Bone marrow (tissue), 2 donors: ENCODE measurements at regions not wholly inside any gene's neighbourhood (a gene's known extent, or its start where the extent isn't known, plus 50 kb on each side); places are given as distances from the start of the nearest gene placed in this dataset.

Experiments used
- DNase-seq, 2 donors: peaks; one replicate each; lab custom pipeline; 2025; lab: John Stamatoyannopoulos, UW

DNA sequence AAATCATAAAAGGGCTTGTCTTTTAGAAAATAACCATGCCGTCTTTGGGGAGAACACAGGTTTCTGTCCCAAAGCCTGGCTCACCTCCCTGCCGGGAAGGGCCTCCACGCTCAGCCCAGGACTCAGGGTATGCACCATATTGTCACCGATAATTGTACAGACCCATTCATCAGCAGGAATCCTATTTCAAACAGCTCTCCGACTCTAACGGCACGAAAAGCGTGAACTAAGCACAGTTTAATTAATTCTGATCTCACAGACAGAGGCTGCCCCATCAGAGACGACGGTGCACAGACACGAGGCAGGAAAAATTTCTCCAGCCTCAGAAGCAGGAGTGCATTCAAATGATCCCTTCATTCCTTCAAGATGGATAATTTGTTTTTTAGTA, 276.2 kb downstream of the MYCN start:
- no peak for DNase-seq

DNA sequence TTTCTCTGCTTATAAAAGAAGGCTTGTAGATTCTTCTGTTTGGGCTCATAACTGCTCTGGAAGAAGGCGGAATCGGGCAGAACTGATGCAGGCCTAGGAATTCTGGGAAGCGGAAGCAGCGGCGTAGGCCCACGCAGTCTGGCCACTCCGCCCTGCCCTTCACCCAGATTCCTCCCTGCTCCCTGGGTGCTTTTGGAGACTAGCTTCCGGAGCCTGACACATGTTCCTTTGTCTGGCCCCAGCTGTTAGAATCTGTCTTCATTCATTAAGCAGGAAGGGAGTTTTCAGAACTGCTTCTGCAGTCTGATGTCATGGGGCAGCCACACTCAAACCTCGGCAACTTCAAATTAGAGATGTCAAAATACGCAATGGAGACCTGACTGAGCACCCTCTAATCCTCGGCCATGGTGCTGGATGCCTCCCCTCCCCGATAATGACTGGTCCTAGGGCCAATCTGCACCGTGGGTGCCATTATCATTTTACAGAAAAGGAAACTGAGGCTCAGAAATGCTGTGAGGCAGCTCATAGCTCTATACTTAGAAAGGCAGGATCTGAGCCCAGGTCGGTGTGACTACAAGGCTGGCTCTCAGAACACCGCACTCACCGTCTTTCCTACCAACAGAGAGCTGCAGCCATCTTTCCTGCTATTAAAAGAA, 275.7 kb downstream of the MYCN start:
- no peak for DNase-seq

DNA sequence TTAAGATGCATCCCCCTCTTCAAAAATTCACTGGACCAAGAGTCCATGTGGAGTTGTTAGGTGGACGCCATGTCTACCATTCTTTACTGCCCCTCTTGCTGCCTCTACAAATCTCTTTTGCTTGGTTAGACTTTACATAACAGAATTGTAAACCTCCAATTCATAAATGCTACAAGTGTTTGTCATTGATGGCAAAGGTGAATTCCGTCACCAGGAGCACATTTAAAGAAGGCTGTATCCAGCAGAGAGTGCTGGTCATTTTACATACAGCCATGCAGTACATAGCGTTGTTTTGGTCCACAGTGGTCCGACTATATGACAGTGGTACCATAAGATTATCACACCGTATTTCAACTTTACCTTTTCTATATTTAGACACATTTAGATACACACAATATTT, 274.5 kb downstream of the MYCN start:
- no peak for DNase-seq

DNA sequence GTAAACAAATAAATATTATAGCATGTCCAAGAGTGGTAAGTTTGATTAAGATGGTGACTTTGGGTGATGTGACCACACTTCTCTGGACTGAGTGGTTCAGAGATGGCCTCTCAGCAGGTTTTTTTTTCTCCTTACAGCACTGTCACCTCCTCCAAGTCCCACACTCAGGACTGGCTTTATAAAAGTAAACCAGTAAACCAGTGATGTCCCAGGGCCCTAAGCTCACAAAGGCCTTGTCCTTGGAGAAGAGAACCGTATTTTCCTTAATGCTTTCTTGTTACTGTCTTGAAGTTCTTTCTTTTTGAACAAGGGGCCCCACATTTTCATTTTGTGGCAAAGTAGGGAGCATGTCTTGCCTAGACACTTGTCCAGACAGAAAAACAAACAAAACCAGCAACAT, 274.0 kb downstream of the MYCN start:
- no peak for DNase-seq

DNA sequence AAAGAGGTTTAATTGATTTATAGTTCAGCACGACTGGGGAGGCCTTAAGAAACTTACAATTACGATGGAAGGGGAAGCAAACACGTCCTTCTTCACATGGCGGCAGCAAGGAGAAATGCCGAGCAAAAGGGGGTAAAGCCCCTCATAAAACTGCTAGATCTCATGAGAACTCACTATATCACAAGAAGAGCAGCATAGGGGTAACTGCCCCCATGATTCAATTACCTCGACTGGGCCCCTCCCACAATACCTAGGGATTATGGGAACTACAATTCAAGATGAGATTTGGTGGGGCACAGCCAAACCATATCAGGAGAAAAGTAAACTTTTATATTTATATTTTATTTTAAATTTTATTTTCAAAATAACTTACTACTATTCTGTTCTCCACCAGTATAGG, 272.0 kb downstream of the MYCN start:
- no peak for DNase-seq

DNA sequence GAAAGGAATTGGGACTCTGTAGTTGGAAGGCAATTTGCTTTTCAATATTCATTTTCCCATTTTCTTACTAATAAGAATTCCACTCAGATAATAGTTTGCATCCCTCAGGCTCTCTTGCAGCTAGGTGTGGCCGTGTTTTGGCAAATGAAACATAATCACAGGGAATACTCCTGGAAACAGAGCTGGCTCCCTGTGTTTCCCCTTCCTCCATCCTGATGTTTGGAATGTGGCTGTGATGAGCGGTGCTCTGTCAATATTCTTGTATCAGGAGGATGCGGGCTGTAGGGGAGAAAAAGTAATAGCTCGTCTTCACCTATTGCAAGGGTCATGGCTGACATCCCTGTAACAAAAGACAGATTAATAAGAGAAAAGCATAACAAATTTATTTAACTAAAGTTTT, 271.0 kb downstream of the MYCN start:
- DNase-seq, result no peak

DNA sequence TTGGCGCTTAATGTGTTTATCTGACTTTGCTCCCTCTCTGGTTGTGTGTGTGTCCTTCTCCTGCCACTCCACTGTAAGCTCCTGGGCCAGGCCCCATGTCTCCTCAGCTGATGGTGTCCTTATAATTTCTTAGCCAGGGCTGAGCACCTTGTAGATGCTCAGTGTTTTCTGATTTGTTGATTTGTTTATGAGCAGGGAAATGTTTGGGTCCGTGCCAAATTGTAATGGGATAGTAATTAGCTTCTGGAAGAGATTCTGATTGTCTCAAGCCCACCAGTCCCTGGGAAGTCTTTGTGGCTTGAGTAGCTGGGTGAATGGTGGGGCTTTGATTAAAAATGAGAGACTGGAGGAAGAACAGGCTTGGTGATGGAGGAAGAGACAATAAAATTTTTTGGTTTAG, 270.5 kb downstream of the MYCN start:
- no peak for DNase-seq

DNA sequence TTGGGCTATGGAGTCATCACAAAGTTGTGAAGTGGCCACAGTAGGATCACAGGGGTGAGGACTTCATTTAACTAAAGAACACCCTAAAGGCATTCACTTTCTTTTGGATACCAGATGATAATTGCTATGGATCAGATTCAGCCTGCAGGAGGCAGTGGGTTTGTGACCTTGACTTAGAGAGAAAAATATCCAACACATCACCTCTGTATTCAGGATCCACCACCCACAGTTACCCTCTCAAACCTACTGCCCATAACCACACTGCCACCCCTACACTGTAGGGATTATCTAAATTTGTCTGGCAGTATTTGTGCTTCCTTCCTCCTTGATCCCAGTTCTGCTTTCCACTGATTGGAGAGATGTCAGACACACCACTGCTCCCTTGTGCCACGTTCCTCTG, 269.4 kb downstream of the MYCN start:
- DNase-seq, result no peak

DNA sequence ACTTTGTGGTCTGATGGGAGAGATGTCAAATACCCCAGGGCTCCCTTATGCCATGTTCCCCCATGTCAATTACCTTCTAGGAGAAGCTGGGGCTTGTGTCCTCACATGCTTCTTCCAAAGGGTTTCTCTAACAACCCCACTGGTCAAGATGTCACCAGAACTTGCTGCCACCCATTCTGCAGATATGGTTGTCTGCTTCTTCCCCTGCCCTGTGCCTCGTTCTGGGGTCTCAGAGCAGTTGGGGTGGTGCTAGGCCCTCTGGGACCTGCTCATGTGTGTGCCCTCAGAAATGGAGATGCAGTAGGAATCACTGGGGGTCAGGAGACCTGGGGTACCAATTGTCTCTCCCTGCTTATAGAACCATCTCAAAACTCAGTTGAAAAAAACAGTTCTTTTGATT, 268.6 kb downstream of the MYCN start:
- no peak for DNase-seq

DNA sequence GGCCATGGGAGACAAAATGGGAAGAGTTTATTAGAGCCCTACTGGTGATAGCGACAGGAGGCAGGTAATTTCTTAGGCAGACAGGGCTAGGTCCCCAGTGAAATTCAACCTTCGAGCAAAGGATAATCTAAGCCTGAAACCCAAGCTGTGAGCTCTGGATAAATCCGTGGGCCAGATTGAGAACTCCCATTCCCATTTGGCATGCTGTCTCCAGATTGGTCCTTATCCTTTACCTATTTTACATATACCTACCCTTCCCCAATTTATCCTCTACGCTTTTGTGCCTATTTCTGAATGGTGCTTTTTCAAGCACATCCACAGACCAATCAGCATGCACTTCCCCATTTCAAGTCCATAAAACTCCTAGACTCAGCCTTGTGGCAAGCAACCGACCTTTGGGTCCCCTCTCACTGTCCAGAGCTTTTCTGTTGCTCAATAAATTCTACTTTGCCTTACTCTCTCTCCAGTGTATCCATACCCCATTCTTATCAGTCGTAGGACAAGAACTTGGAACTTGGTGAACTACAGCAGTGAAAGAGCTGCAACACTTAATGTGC, 268.0 kb downstream of the MYCN start:
- DNase-seq, result no peak

DNA sequence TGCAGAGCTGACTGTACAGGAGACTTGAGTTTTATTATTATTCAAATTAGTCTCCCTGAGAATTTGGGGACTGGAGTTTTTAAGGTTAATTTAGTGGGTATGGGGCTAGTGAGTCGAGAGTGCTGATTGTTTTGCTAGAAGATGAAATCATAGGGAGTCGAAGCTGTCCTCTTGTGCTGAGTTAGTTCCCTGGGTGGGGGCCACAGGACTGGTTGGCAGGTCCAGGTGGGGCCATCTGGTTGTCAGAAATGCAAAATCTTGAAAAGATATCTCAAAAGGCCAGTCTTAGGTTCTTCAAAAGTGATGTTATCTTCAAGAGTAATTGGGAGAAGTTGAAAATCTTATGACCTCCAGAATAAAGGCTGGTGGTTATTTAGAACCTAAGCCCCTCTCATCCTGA, 267.3 kb downstream of the MYCN start:
- no peak for DNase-seq

DNA sequence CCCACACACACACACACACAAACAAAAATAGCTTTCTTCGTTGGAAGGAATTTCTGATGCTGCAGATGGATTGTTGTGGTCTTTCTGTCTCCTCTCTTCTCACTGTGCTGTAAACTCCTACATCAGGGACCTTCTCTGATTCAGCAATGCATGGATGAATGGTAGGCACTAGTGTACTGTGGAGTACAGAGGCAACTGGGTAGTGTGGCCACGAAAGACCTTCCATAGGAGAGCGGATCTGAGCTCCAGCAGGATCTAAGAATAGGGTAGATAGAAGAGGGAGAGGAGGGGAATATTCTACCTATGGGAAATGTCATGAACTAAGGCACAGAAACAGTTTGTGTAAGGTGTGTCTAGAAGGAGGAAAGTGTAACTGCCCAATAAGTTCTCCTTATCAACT, 266.8 kb downstream of the MYCN start:
- DNase-seq, result no peak

DNA sequence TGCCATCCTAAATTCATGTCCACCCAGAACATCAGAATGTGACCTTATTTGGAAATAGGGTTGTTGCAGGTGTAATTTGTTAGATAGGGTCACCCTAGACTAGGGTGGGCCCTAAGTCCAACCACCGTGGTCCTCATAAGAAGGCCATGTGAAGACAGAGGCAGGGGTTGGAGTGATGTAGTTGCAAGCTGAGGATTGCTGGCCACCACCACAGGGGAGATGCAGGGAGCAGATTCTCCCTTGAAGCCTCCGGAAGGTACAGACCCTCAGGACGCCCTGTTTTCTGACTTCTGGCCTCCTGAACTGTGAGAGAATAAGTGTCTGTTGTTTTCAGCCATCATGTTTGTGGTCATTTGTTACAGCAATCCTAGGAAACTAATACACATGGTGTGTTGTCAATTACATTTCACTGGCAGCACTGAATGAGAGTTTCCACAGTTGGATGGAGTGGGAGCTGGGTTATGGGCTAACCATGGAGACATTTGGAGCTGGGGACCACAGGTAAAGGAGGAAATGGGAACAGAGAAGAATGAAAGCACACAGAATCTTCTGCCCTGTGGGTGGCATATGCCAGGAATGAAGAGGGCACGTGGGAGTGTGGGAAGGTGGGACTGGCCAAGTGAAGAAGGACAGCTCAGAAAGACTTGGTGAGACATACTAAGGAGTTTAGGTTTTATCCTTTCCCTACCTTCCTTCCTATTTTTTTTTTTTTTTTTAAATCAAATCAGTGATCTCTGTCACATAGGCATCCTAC, 266.0 kb downstream of the MYCN start:
- DNase-seq, result no peak

DNA sequence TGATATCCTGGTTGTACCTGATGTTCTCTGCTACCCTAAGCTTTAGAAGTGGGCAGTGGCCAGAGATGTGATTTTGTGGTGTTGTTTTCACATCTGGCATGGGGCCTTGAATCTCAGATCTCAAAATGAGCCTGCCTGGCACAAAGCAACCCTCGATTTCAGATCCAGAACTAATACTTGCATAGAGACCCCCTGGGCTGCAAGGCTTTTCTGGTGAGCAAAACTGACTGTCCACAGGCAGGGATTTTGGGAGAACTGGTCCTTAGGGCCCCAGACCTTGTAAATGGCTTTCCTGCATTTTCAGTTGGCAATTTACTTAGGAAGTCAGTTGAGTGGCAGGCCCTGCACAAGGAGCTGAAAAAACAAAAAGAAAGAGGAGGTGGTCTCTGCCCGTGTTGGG, 265.3 kb downstream of the MYCN start:
- no peak for DNase-seq

DNA sequence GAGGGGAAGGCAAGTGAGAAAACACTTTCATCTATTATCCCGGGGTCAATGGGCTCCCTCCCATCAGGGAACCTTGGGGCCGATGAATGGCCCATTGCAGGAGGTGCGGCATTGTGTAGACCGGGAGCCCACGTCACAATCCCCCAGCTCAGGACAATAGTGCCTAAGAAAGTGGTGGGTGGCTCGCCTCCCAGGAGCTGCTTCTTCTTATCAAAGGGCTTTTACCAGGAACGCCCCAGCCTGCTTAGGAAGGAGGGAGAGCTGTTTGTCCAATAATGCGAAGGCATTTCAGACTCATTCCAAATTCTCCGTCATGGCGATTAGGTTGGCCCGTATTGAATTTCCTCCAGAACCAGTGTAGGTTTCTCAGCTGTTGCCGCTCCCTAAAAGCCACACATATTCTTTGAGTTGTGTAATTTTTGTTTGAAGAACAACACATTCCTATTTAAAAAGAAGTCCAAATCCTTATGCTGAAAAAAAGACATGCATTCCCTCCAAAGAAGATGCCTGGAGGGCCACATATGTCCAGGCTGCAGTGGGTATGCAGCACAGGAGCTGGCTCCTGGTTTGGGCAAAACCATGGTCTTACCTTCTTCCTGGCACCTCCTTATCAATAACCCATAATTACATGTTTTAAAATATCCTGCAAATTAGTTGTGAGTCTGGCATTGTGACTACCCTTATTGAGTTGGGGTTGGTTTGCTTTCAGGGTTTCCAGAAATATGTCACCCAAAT, 264.7 kb downstream of the MYCN start:
- no peak for DNase-seq

DNA sequence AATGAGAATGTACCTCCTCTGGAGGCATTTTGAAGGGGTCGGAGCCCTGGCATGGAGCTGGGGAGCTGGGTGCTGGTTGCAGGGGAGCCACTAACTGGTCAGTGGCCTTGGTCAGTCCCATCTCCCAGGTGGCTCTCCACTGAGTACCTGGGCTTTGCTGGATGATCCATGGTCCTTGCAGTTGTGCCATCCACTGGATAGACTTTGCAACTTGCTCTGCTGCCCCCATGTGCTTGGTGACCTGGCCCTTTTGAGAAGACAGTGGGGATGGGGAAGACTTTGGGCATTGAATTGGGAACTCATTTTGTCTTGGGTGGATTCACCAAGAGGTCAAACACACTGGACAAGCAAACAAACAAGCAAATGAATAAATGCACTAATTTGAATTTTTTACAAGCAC, 263.9 kb downstream of the MYCN start:
- no peak for DNase-seq

DNA sequence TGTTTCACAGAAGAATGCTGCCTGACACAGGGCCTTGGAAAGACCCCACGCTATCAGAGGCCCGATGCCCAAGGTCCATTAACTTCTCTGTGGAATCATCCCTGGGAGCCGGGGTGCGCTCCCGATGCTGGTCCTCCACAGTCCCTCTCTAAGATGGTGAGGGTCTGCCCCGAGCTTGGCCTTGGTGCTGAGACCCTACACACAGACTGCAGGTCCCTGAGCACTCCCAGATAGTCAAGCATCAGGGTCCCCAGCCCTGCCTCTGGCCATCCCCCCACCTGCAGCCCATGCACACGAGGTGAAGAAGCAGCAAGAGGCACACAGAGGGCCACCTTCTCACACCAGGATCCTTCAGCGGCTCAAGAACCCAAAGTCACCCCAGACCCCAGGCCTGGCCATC, 263.3 kb downstream of the MYCN start:
- no peak for DNase-seq

DNA sequence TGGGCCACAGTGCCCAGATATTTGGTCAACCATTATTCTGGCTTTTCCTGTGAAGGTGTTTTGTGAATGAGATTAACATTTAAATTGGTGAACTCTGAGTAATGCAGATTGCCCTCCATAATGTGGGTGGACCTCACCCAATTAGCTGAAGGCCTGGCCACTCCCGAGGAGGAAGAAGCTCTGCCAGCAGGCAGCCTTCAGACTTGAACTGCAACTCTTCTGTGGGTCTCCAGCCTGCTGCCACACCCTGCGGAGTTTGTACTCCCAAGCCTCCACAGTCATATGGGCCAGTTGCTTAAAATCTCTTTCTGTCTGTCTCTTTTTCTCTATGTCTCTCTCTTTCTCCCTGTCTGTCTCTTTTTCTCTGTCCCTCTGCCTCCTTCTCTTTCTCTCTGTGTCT, 262.7 kb downstream of the MYCN start:
- no peak for DNase-seq

DNA sequence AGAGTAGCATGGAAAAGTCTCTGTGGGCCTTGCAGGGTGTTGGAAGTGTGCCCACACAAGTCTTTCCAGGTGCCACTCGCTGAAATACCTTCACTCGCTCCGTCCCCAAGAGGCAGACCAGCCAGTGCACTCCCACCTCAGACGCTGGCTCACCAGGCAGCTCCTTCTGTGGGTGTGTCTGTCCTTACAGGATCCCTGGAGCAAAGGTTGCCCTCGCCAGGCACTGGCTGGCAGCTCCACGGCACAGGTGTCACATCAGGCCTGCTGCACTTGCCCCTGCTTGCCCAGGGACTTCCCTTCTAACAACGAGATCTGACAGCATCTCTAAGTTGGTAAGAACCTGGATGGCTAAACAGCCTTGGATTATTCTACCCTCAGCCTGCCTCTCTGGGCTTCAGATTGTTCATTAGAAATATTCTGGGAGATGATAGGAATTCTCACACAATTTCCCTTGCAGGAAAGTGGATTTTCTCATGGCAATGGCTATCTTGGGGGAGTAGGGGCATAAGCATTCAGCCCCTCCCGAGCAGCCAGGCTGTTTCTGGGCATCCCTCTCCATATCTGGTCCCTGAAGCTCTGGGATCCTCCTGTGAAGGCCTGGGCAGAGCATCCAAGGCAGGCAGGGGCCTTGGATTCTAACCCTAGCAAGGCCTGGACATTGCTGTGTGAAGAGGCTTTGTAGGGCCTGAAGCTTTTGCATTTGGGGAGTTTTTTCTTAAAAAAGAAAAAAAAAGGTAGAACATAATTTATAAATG, 262.1 kb downstream of the MYCN start:
- DNase-seq, result no peak

DNA sequence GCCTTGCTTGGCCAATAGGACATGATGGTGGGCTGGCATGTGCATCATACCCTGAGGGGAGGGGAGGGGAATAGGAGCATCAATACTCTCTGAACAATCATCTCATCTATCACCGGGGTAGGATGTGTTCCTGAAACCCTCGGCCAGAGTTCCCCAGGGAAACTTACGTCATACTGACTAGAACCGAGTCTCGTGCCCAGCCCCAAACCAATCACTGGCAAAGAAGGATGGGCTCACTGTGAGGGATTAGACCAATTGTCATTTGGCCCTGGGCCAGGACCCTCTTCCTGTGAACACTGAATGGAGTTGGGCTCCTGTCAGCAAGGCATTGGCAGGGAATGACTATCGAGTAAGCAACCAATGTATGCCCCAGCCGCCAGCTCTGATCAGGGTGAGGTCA, 261.5 kb downstream of the MYCN start:
- no peak for DNase-seq

DNA sequence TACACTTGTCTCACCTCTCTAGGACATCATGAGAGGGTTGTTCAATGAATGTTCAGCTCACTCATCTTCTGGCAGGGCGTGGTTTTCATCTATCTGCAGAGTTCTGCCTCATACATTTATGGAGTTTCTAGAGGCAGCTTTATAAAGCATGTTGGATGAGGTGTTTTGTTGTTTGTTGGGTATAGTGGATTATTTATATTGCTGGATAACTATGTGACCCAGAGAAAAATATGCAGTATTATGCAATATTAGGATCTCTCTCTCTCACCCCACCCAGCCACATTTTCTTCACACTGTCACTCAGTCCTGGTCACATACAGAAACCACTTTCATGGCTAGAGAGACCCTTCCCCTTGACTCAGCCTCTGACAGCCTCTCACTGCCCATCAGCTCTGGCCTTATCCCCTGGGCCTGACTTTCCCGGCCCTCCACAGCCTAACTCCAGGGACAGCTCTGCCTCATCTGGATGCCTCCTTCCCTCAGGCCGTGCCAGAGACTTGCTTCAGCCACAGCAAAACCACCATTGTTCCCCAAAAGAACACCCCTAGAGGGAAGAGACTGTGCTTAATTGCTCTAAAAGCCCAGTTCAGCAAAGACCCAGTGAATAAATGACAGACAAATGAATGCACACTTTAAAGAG, 260.3 kb downstream of the MYCN start:
- no peak for DNase-seq
